OCI-LY3 (cell line): ENCODE measurements at regions not wholly inside any gene's neighbourhood (a gene's known extent, or its start where the extent isn't known, plus 50 kb on each side); places are given as distances from the start of the nearest gene placed in this dataset.

ENCODE experiments used
- H2AFZ ChIP-seq: fragments of 200-600, 300-600 bp; shearing (Covaris generic); 2 replicates; pipeline ENCODE4 v1.6.0; 2014; ENCODE audit warnings: antibody characterized with exemption, low read depth, low read length
- H3K27ac ChIP-seq: fragments of 200-600, 300-600 bp; sonication (generic); 2 replicates; pipeline ENCODE4 v1.5.1; 2014; ENCODE audit warnings: mild to moderate bottlenecking, low read length, moderate library complexity, mixed read lengths
- H3K27me3 ChIP-seq: fragments of 200-600, 300-600 bp; sonication (generic); 2 replicates; pipeline ENCODE4 v1.6.1; 2014; ENCODE audit warnings: low read depth, low read length, mixed read lengths
- H3K36me3 ChIP-seq: fragments of 200-600, 300-600 bp; sonication (generic); replicated peaks from 2 replicates; pipeline ENCODE3; 2014; ENCODE audit warnings: low read depth, low read length, mixed read lengths
- H3K4me1 ChIP-seq: fragments of 300-600, 200-600 bp; sonication (generic); 2 replicates; pipeline ENCODE4 v1.6.1; 2014; ENCODE audit warnings: low read length, mixed read lengths
- H3K4me2 ChIP-seq: fragments of 200-600, 300-600 bp; sonication (generic); 2 replicates; pipeline ENCODE4 v1.6.1; 2014; ENCODE audit warnings: low read length, mixed read lengths
- H3K4me3 ChIP-seq: fragments of 300-600, 200-600 bp; sonication (generic); 2 replicates; pipeline ENCODE4 v1.5.1; 2014; ENCODE audit warnings: antibody characterized with exemption, mild to moderate bottlenecking, low read length, moderate library complexity
- H3K79me2 ChIP-seq: fragments of 300-600, 200-600 bp; shearing (Covaris generic); 2 replicates; pipeline ENCODE4 v1.6.1; 2014; ENCODE audit warnings: mild to moderate bottlenecking, low read length, mixed read lengths
- H3K9ac ChIP-seq: fragments of 300-600, 200-600 bp; shearing (Covaris generic); 2 replicates; pipeline ENCODE4 v1.6.0; 2014; ENCODE audit warnings: mild to moderate bottlenecking, low read length, moderate library complexity
- H3K9me3 ChIP-seq: fragments of 200-600, 300-600 bp; shearing (Covaris generic); 2 replicates; pipeline ENCODE4 v1.6.1; 2014; ENCODE audit warnings: low read length, mixed read lengths; ENCODE audit not compliant: insufficient read depth
- H4K20me1 ChIP-seq: fragments of 200-600, 300-600 bp; sonication (generic); 2 replicates; pipeline ENCODE4 v1.6.1; 2016; ENCODE audit warnings: low read length, mixed read lengths; ENCODE audit not compliant: insufficient read depth
- EZH2phosphoT487 ChIP-seq: fragments of 200-600 bp; shearing (Covaris generic); IDR thresholded peaks from 2 replicates; pipeline ENCODE4 v1.6.1; 2018; ENCODE audit warnings: antibody characterized with exemption, mixed run types, low read depth
- TF ChIP-seq, protein P1 (sequence below): fragments of 200-600, 300-600 bp; sonication (generic); IDR thresholded peaks from 2 replicates; pipeline ENCODE4 v1.5.1; 2014; ENCODE audit warnings: antibody characterized with exemption, low read length, low read depth

DNA sequence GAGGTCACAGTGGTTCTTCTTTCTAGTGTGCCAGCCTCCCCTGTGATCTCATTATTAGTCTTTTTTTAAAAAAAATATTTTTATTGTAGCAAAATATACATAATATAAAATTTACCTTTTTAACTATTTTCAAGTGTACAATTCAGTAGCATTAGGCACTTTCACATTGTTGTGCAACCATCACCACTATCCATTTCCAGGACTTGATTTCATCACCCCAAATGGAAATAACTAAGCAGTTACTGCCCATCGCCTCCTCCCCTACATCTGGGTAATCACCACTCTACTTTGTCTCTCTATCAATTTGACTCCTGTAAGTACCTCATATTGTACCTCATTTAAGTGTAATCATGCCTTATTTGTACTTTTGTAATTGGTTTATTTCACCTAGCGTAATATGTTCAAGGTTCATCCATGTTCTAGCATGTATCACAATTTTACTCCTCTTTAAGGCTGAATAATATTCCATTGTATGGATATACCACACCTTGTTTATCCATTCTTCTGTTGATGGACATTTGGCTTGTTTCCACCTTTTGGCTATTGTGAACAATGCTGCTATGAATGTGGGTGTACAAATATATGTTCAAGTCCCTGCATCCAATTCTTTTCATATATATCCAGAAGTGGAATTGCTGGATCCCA is 68.6 kb upstream of the FYN start:
- Histone ChIP-seq H4K20me1 (no peaks in the 10 kb centered on the region), H3K27me3 (no peaks in the 10 kb centered on the region), H3K9me3 (0 out of 2 replicates have a peak, but pooled peaks cover 3% of the 10 kb centered on the region), H3K27ac (0 out of 2 replicates have a peak overlapping the region, but pooled peaks have one; percentile 20), H3K4me3 (no peak overlapping the region), H3K9ac (no peak overlapping the region), H2AFZ (no peak overlapping the region), H3K4me1 (peaks cover 14% of the 10 kb centered on the region), H3K4me2 (peak overlapping the region; percentile 37), H3K79me2 (no peaks in the 10 kb centered on the region), H3K36me3 (no peaks in the 10 kb centered on the region)
- TF ChIP-seq, protein P1, sequence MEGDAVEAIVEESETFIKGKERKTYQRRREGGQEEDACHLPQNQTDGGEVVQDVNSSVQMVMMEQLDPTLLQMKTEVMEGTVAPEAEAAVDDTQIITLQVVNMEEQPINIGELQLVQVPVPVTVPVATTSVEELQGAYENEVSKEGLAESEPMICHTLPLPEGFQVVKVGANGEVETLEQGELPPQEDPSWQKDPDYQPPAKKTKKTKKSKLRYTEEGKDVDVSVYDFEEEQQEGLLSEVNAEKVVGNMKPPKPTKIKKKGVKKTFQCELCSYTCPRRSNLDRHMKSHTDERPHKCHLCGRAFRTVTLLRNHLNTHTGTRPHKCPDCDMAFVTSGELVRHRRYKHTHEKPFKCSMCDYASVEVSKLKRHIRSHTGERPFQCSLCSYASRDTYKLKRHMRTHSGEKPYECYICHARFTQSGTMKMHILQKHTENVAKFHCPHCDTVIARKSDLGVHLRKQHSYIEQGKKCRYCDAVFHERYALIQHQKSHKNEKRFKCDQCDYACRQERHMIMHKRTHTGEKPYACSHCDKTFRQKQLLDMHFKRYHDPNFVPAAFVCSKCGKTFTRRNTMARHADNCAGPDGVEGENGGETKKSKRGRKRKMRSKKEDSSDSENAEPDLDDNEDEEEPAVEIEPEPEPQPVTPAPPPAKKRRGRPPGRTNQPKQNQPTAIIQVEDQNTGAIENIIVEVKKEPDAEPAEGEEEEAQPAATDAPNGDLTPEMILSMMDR = no peak
- TF ChIP-seq EZH2phosphoT487 = no peak

DNA sequence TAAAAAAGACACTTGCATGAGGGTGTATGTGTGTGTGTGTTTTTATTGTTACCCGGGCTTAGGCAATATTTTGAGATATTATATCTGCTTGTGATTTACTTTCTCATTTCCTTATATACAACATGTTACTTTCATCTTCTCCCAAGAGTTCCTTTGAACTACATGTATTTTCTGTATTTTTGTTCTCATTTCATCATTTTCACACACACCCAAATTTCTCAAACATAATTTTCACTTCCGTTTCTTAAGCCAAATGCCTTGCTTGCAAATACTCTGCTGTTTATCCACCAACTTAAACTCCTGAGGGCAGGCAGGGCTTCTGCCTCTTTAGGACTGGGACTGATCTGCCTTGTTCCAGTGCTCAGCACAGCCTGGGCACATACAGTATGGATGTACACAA is 69.3 kb upstream of the FYN start:
- H3K4me1 ChIP-seq = peaks cover 14% of the 10 kb centered on the region
- no peaks in the 10 kb centered on the region for H3K27me3 ChIP-seq
- peak overlapping the region; percentile 20 for H3K27ac ChIP-seq
- H3K4me3 ChIP-seq = no peak overlapping the region
- 0 out of 2 replicates have a peak, but pooled peaks cover 3% of the 10 kb centered on the region for H3K9me3 ChIP-seq
- H3K9ac ChIP-seq = no peak overlapping the region
- H2AFZ ChIP-seq = no peak overlapping the region
- H4K20me1 ChIP-seq = no peaks in the 10 kb centered on the region
- no peaks in the 10 kb centered on the region for H3K79me2 ChIP-seq
- TF ChIP-seq, protein P1 = no peak
- TF ChIP-seq EZH2phosphoT487 = no peak
- peak overlapping the region; percentile 37 for H3K4me2 ChIP-seq
- no peaks in the 10 kb centered on the region for H3K36me3 ChIP-seq

DNA sequence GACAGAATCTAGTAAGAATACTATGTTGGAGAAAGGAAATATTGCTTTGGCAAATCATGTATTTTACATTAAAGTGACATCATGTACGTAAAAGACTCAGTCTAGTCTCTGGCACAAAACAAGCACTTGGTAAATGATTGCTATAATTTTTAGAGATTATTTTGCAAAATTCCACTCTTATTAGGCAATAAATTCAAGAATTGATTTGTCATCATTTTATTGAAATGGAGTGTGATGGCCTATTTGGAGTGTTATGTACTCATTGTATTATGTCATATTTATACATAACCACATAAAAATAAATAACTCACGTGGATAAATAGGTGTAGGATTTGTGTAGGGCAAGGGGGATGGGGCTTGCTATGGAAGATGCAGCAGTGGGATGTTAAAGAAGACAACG is 70.0 kb upstream of the FYN start:
- no peak overlapping the region for H3K9ac ChIP-seq
- H4K20me1 ChIP-seq = no peaks in the 10 kb centered on the region
- H3K79me2 ChIP-seq = no peaks in the 10 kb centered on the region
- no peak overlapping the region for H3K27ac ChIP-seq
- H3K27me3 ChIP-seq = 0 out of 2 replicates have a peak, but pooled peaks cover 2% of the 10 kb centered on the region
- no peak overlapping the region for H3K4me2 ChIP-seq
- H3K4me1 ChIP-seq = peaks cover 14% of the 10 kb centered on the region
- 0 out of 2 replicates have a peak, but pooled peaks cover 3% of the 10 kb centered on the region for H3K9me3 ChIP-seq
- H3K36me3 ChIP-seq = no peaks in the 10 kb centered on the region
- no peak overlapping the region for H3K4me3 ChIP-seq
- TF ChIP-seq, protein P1 = no peak
- H2AFZ ChIP-seq = no peak overlapping the region

DNA sequence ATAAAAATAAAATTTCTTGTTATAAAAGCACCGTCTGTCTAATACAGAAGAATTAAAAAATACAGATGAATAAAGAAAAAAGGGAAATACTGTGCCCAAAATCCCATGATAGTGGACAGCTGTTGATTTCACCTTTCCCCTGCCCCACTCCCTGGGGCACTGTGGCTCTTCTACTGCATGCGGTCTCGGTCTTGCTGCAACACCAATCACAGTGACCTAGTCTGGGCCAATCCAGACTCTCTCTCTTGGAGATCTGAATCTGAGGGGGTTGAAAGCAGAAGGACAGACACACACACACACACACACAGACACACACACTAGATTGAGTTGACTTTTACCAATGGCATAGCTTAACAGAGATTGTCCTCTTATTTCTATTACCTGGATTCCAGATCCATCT is 70.5 kb upstream of the FYN start:
- Histone ChIP-seq H3K9me3 (0 out of 2 replicates have a peak, but pooled peaks cover 3% of the 10 kb centered on the region), H3K79me2 (no peaks in the 10 kb centered on the region), H4K20me1 (no peaks in the 10 kb centered on the region), H3K4me3 (no peak overlapping the region), H2AFZ (no peak overlapping the region), H3K36me3 (no peaks in the 10 kb centered on the region), H3K27ac (no peak overlapping the region), H3K9ac (no peak overlapping the region), H3K4me1 (peaks cover 14% of the 10 kb centered on the region), H3K27me3 (peaks cover 6% of the 10 kb centered on the region; the same call in 1 of the 2 replicates), H3K4me2 (no peak overlapping the region)
- TF ChIP-seq, protein P1 = no peak
- TF ChIP-seq EZH2phosphoT487 = no peak
